ENCODE measurements at regions not wholly inside any gene's neighbourhood (a gene's known extent, or its start where the extent isn't known, plus 50 kb on each side); places are given as distances from the start of the nearest gene placed in this dataset.

DNA sequence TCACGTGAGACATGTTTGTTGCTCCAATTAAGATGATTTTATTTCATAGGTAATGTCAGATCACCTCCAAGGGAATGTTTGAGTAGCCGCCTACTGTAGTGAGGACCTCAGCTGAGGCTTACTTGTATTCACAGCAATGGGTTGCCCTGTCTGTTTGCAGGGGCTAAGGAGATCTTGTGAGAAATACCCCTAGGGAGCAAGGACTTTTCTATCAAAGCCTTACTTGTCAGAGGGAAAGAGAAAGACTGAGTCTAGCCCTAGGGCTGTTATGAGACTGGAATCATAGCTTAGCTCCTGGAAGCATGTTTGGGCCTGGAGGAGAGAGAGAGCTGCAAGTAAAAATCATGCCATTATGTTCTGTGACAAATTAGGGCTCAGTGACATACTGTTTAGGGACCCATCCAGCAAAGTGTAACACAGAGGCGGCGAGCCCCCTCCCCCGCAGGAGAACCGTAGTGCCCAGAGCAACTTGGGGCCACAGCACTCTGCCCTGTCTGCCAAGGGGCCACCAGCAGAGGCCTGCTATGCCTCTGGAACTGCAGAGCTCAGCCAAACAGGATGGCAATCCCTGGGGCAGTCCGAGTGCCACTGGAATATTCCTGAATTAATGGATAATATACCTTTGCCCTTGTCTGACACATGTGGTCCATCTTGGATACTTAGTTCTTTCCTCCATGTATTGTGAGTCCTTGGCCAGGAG, 178.8 kb downstream of the DACT1 start:
- TF ChIP-seq, protein P1, sequence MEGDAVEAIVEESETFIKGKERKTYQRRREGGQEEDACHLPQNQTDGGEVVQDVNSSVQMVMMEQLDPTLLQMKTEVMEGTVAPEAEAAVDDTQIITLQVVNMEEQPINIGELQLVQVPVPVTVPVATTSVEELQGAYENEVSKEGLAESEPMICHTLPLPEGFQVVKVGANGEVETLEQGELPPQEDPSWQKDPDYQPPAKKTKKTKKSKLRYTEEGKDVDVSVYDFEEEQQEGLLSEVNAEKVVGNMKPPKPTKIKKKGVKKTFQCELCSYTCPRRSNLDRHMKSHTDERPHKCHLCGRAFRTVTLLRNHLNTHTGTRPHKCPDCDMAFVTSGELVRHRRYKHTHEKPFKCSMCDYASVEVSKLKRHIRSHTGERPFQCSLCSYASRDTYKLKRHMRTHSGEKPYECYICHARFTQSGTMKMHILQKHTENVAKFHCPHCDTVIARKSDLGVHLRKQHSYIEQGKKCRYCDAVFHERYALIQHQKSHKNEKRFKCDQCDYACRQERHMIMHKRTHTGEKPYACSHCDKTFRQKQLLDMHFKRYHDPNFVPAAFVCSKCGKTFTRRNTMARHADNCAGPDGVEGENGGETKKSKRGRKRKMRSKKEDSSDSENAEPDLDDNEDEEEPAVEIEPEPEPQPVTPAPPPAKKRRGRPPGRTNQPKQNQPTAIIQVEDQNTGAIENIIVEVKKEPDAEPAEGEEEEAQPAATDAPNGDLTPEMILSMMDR (IDR thresholded peaks at IDR 0.05; ENCODE audit: low read length): no peak
- TF ChIP-seq EZH2 (IDR thresholded peaks at IDR 0.05; ENCODE audit: borderline replicate concordance, low read length): no peak

Measured in OCI-LY1 (cell line).